AG04450 (cell line): ENCODE measurements at regions not wholly inside any gene's neighbourhood (a gene's known extent, or its start where the extent isn't known, plus 50 kb on each side); places are given as distances from the start of the nearest gene placed in this dataset.

Source experiments
- CTCF ChIA-PET: fragments of 300-600, 350-600 bp; formaldehyde crosslinking; extraction: SDS; loops from one replicate; lab custom pipeline; 2022; ENCODE audit warnings: antibody characterized with exemption, inconsistent platforms; lab: Charles Lee
- POLR2A ChIA-PET: fragments of 350-600 bp; formaldehyde crosslinking; extraction: SDS; loops from one replicate; lab custom pipeline; 2021; ENCODE audit warnings: antibody characterized with exemption, inconsistent platforms; lab: Yijun Ruan, JAX
- DNase-seq: peaks from one replicate; pipeline ENCODE4 v3.0.0-alpha.2; 2011; ENCODE audit warnings: low read depth, low spot score
- H3K27ac ChIP-seq: one replicate; pipeline ENCODE4 v1.5.1; 2012; ENCODE audit warnings: low read depth, low read length, control low read depth
- H3K27me3 ChIP-seq: one replicate; pipeline ENCODE4 v1.6.0; 2012; ENCODE audit warnings: low read length; ENCODE audit not compliant: control insufficient read depth, insufficient read depth
- H3K4me3 ChIP-seq: 2 replicates; pipeline ENCODE4 v1.5.1; 2011; ENCODE audit warnings: mild to moderate bottlenecking, low read depth, low read length, control low read depth
- H3K9me3 ChIP-seq: 2 replicates; pipeline ENCODE4 v1.5.1; 2012; ENCODE audit warnings: low read length; ENCODE audit not compliant: control insufficient read depth, insufficient read depth
- CTCF ChIP-seq: IDR thresholded peaks from 2 replicates; pipeline ENCODE4 v1.5.1; 2011; ENCODE audit warnings: low read depth, low read length, control low read depth, inconsistent platforms

- CTCF ChIA-PET = interaction anchor here (0.6 to 3.7 kb wide), 4 partner anchors 11 to 132 kb away, joined by 3 to 16 read pairs (median 6); no protein-coding TSS in a partner anchor
- Histone ChIP-seq H3K27ac (no peak overlapping the region), H3K27me3 (no peaks in the 10 kb centered on the region), H3K4me3 (no peak overlapping the region), H3K9me3 (no peaks in the 10 kb centered on the region)
- POLR2A ChIA-PET = interaction anchor here (0.6 kb wide), 1 partner anchor 30 kb away, joined by 4 read pairs; no protein-coding TSS in a partner anchor
- no peak for DNase-seq
- no peak for TF ChIP-seq CTCF
Measured at GRCh38 chr2:74743039-74743438, 89.0 kb downstream of the SEMA4F start.

- no peaks in the 10 kb centered on the region for H3K9me3 ChIP-seq
- H3K27ac ChIP-seq = no peak overlapping the region
- H3K27me3 ChIP-seq = no peaks in the 10 kb centered on the region
- CTCF ChIA-PET = interaction anchor here (2.1 kb wide), 1 partner anchor 93 kb away, joined by 9 read pairs; no protein-coding TSS in a partner anchor
- no peak for DNase-seq
- no peak for TF ChIP-seq CTCF
- POLR2A ChIA-PET = no interaction called here
- no peak overlapping the region for H3K4me3 ChIP-seq
Measured at GRCh38 chr2:74743778-74744177, 89.7 kb downstream of the SEMA4F start.

GRCh38 chr2:74744731-74745515 lies 89.0 kb upstream of the HK2 start:
- H3K27ac ChIP-seq = no peak overlapping the region
- H3K9me3 ChIP-seq = no peaks in the 10 kb centered on the region
- POLR2A ChIA-PET = no interaction called here
- TF ChIP-seq CTCF = no peak
- no peak overlapping the region for H3K4me3 ChIP-seq
- CTCF ChIA-PET = interaction anchor here (2.1 kb wide), 1 partner anchor 92 kb away, joined by 9 read pairs; no protein-coding TSS in a partner anchor
- H3K27me3 ChIP-seq = no peaks in the 10 kb centered on the region
- DNase-seq = no peak

GRCh38 chr2:74745766-74746165 lies 88.2 kb upstream of the HK2 start:
- ChIA-PET CTCF (no interaction called here), POLR2A (no interaction called here)
- Histone ChIP-seq H3K27me3 (no peaks in the 10 kb centered on the region), H3K27ac (no peak overlapping the region), H3K9me3 (no peaks in the 10 kb centered on the region), H3K4me3 (no peak overlapping the region)
- no peak for TF ChIP-seq CTCF
- no peak for DNase-seq

- no peak overlapping the region for H3K4me3 ChIP-seq
- CTCF ChIA-PET = no interaction called here
- H3K9me3 ChIP-seq = no peaks in the 10 kb centered on the region
- TF ChIP-seq CTCF = no peak
- no peak overlapping the region for H3K27ac ChIP-seq
- no peaks in the 10 kb centered on the region for H3K27me3 ChIP-seq
- no peak for DNase-seq
- POLR2A ChIA-PET = no interaction called here
Measured at GRCh38 chr2:74746480-74746879, 87.4 kb upstream of the HK2 start.
